Fibroblast of skin of left biceps (primary cell): ENCODE measurements at regions not wholly inside any gene's neighbourhood (a gene's known extent, or its start where the extent isn't known, plus 50 kb on each side); places are given as distances from the start of the nearest gene placed in this dataset.
"Not testable (repeated sequence)": the region's sequence is repeated elsewhere in the genome, so short reads cannot be mapped to it uniquely, and the experiment has no call there.

Experiments
- DNase-seq, 2 experiments: peaks; one replicate each; pipeline ENCODE4 v3.0.0-alpha.2; 2013; ENCODE audit warnings: low read depth in 2 of 2

DNA sequence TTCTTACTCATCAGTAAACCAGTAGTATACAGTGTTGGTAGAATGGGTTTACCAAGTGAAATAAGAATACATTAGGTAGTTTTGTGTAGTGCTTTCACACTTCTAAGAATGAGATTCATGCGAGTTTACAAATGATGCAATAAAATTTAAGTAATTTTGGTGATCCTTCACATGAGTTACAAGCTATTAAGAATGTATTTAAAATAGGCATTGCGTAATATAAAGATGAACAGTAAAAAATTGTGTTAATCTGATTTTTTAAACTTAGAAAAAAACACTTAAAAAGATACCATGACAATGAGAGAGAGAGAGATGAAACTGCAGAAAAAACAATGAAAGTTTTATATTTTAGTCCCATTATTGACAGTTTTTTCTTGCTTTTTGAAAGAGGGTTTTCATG, 570.5 kb downstream of the SLITRK6 start:
- no peak for DNase-seq

DNA sequence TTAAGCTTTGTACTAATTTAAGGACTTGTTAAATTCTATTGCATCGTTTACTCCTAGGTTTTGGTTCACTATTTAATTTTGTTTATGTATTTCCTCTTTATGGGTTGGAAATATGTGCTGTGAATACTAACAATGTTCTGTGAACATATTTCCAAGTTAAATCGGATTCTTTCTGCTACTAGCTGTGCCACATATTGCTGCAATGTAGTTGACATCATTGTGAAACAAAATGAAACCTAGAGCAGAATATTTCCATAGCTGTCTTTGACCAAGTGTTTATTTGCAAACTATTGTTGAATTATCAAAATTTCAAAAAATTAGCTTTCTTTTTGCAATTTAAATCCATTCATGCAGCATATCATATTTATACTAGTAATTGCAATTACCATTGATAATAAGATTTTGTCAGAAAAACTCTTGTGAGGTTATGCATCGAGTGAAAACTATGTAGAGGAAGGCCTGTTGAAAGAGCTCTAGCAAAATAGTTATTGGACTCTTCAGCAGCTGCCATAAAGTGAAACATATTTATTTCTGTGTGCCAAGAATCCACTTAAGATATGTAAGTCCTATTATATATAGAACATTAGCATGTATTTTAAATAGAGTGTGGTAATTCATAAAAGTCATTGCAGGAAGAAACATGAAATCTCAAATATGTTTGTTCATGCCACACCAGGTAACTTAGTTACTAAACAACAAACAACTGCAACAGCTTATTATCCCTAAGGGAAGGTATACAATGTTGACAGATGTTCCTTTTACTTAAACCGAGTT, 575.1 kb downstream of the SLITRK6 start:
- no peak for DNase-seq

DNA sequence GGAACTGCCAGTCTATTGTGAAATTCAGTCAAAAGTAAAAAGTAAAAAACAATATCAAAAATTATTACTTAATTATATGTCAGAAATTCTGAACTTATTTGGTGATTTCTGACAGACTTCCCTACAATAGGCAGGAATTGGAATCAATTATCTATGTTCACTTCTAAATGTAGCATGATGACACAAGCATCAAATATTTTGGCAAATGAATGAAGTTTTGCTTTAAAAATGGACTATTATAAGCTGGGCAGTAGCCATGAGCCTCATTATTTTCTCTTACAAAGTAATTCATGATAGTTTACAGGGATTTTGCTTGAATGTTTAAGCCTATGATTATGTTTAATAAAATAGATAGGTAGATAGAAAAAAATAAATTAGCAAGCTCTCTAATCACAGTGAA, 582.6 kb downstream of the SLITRK6 start:
- no peak for DNase-seq

DNA sequence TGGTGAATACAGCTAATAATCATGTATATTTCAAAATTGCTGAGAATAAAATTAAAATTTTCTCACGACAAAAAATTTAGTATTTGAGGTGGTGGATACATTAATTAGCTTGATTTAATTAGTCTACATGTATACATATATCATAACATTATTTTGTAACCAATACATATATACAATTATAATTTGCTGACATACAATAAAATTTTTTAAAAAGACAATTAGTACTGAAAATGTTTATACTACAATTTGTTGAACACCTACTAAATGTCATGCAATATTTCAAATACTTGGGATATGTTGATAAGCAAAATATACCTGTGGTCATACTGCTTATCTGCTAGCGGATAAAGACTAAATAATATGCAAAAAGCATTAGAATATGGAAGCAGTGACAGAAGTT, 586.5 kb downstream of the SLITRK6 start:
- DNase-seq: no peak

- no peak for DNase-seq
These were observed 594.4 kb downstream of the SLITRK6 start for GRCh38 chr13:85204668-85205344.

DNA sequence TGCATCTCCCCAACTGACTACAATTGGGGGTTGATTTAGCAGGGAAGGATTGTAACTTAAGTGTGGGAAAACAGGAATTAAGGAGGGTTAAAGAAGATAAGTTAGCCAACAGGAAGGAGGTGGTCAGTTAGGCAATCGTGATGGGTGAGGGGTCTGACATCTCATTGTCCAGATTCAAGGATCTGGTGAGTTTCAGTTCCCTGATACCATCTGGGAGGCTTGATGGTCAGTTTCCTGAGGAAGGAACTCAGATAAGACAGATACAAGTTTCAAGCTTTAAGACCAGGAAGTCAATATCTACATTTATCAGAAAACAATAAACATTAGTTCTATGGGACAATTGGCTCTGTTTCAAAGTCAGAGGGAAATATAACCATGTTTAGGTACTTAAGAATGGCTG, 601.8 kb downstream of the SLITRK6 start:
- no peak for DNase-seq

GRCh38 chr13:85194482-85194881, 604.7 kb downstream of the SLITRK6 start:
- no peak for DNase-seq

DNA sequence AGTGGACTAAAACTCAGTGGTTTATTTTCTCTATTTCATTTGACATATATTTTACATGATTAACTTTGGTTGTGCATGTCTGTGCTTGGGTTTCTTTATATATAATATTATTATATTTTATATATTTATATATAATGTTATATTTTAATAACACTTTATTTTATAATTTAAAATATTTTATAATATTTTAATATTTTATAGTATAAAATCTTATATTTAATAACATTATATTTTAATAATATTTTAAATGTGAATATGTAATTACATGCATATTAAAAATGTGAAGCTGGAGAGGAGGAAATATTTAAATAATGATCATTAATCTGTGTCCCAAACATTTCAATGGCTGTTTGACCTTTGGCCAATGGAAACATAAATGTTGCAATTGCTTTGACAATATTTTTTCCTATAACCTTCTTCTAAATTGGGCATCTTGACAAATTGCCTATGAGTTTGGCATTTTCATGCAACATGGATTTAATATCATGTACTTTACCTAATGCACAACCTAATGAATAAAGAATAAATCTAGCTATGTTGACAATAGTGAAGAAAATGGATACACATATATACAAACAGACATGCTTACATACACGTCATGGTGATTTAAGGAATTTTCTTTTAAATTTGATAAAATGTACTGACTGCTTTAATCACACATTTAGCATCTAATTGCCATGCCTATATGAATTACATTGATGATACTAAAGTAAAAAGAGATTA, 607.1 kb downstream of the SLITRK6 start:
- DNase-seq: no peak

DNA sequence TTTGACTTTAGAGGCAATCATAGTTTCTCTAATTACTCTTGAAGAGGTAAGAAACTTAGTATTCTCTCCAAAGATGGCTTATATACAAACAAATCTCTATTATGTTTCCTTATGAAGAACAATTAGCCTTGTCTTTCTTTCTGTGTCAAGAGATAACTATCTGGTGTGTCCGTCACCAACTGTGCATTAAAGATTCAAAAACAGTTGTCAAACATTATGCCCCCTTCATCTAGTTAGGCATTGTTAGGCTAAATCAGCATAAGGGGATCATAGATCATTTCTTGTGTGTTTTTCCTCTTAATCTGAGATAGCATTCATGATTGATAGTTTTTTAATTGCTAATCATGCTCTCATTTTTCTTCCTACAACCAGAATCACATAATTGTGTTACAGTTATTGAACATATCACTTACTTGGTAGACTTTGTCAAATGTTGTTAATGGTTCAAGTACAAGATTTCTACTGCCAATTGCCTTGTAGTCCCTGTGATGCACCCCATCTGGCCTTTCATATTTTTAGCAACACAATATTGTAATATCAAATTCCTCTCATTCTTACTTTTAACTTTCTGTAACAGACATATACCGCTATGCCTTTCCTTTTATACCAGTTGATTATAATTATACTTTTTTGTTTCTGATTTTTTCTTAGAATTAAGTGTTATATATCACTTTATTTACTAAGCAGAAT, 612.7 kb downstream of the SLITRK6 start:
- no peak for DNase-seq

DNA sequence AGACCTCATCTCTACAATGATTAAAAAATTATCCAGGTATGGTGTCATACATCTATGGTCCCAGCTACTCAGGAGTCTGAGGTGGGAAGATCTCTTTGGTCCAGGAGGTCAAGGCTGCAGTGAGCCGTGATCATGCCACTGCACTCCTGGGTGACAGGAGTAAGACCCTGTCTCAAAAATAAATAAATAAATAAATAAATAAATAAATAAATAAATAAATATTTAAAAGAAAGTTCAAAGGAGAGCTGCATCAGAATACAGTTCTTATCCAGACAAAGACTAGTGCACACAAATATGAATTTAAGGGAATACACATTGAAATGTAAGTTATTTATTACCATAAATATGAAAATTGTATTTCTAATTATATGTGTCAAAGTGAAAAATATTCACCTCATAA, 624.9 kb downstream of the SLITRK6 start:
- DNase-seq: no peak

DNA sequence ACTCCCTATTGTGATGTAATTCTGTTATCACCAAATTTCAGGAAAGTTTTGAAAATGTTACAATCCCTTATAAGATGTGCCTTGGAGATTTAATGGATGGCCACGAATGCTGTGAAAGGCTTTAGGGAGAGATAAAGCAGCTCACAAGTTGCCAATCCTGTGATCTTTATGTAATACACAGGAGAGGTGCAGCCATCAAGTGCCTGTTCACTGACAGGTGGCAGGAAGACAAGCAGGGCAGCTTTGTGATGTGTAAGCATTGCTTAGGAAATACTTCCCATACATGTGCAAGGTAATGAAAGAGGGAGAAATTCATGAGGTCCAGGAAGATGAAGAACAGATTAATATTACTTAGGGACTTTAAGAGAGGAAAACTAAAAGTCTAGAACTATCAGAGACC, 628.8 kb downstream of the SLITRK6 start:
- no peak for DNase-seq

GRCh38 chr13:85166891-85167290, 632.3 kb downstream of the SLITRK6 start:
- no peak for DNase-seq

DNA sequence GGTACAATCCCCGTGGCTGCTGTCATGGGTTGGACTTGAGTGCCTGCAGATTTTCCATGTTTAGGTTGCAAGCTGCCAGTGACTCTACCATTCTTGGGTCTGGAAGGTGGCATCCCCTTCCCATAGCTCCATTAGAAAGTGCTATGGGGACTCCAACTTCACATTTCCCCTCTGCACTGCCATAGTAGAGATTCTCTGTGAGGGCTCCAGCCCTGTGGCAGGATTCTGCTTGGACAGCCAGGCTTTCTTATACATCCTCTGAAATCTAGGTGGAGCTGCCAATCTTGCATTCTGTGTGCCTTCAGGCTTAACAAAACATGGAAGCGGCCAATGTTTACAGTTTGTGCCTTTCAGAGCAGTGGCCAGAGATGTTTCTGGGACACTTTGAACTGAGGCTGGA, 636.2 kb downstream of the SLITRK6 start:
- DNase-seq: no peak

- DNase-seq: no peak
These were observed 651.2 kb downstream of the SLITRK6 start for GRCh38 chr13:85148009-85148408.

DNA sequence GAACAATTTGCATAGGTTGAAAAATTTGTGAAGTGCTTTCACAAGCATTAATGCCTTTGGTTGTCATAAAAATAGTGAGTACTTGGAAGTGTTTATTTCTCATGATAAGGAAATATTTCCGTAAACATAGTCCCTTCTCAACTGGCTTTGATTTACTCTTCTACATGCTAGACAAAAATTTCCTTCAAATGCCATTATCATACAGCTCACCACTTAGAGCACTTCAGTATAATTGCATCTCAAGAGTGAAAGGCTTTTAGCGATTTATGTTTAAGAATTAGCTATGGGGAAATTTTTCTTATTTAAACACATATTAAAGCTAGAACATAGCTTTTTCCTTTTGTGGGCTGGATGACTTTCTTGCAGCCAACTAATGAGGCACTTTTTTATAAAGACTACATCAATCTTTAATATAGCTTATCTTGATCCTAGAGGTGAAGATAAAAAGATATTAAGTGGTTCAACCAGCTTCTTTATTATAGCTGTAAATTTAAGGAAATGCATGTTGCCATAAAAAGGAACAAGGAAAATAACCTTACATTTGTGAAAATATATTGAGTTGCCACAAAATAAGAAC, 656.8 kb downstream of the SLITRK6 start:
- no peak for DNase-seq

GRCh38 chr13:85141401-85141800, 657.8 kb downstream of the SLITRK6 start:
- DNase-seq: no peak

- no peak for DNase-seq
These were observed 659.0 kb downstream of the SLITRK6 start for GRCh38 chr13:85140192-85140591.

DNA sequence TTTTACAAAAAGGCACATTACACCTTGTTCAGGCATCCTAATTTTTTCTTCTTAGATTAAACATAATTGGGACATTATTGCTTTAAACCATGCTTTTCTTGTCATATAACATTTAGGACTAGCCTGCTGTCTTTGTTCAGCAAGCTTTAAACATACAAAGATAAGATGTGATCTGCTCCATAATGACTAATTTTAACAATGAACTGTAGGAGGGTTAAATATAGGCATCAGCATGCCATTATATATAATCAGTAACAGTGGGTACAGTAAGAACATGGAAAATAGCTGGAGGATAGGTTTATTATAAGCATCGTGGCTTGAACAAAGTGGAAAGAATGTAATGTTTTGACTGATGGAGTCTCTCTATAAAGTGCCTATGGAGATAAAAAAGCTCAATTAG, 661.7 kb downstream of the SLITRK6 start:
- DNase-seq: no peak

DNA sequence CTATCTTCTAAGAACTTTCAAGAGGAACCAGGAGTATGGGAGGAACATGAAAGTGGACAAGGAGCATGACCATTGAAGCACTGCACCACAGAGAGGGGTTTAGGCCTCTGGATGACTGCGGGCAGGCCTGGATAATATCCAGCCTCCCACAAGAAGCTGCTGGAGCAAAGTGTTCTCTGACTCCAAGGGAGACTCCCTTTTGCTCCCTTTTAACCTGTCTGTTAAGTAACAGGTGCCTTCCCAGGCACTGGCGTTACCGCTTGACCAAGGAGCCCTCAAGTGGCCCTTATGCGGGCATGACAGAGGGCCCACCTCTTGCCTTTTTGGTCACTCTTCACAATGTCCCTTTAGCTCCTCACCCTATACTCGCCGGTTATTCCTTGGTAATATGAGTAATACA, 666.2 kb downstream of the SLITRK6 start:
- no peak for DNase-seq

DNA sequence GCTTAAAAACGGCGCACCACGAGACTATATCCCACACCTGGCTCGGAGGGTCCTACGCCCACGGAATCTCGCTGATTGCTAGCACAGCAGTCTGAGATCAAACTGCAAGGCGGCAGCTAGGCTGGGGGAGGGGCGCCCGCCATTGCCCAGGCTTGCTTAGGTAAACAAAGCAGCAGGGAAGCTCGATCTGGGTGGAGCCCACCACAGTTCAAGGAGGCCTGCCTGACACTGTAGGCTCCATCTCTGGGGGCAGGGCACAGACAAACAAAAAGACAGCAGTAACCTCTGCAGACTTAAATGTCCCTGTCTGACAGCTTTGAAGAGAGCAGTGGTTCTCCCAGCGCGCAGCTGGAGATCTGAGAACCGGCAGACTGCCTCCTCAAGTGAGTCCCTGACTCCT, 675.7 kb downstream of the SLITRK6 start:
- not testable (repeated sequence) for DNase-seq

DNA sequence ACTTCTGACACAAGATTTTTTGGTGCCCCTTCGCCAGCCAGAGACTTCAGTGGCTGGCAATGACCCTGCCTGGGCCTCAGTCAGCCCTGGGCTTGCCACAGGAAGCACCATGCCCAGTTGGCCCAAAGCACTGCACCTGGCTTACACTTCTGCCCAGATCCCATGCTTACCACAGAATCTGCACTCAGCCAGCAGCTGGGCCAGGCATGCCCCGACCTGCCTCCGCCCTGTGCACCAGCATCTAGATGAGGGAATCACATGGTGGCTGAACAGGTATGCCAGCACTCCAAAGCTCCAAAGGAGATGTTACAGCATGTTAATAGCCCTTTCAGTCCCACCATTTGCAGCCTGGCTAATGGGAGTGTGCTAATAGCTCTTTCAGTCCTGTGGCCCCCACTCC, 690.9 kb downstream of the SLITRK6 start:
- no peak for DNase-seq

GRCh38 chr13:85099245-85099644, 700.0 kb downstream of the SLITRK6 start:
- no peak for DNase-seq
